Right atrium auricular region (tissue), 2 donors: ENCODE measurements at regions not wholly inside any gene's neighbourhood (a gene's known extent, or its start where the extent isn't known, plus 50 kb on each side); places are given as distances from the start of the nearest gene placed in this dataset.

Source experiments
- DNase-seq: peaks from one replicate; pipeline ENCODE4 v3.0.0-alpha.2; 2019; ENCODE audit warnings: low spot score
- H3K27ac ChIP-seq, 2 donors: fragments of 200-600 bp; sonication (generic); 1 replicate in 1 of 2; 2 replicates in 1 of 2; pipeline ENCODE4 v1.5.1; 2016 to 2019
- H3K27me3 ChIP-seq, 2 donors: fragments of 200-600 bp; sonication (generic); one replicate each; pipeline versions ENCODE4 v1.5.1 to v1.6.0; 2017 to 2019
- H3K36me3 ChIP-seq: fragments of 200-600 bp; sonication (generic); one replicate; pipeline ENCODE4 v1.5.1; 2016
- H3K4me1 ChIP-seq, 2 donors: fragments of 200-600 bp; sonication (generic); one replicate each; pipeline versions ENCODE4 v1.5.1 to v1.6.0; 2017 to 2019
- H3K4me3 ChIP-seq, 2 donors: fragments of 200-600 bp; sonication (generic); 1 replicate in 1 of 2; 2 replicates in 1 of 2; pipeline ENCODE4 v1.5.1; 2017 to 2019; ENCODE audit warnings: mild to moderate bottlenecking in 1 of 2, moderate library complexity in 1 of 2
- H3K9me3 ChIP-seq, 2 donors: fragments of 200-600 bp; sonication (generic); one replicate each; pipeline ENCODE4 v1.5.1; 2019
- TF ChIP-seq, protein P1 (sequence below), 2 donors: fragments of 200-600 bp; sonication (generic); IDR thresholded peaks; one replicate each; pipeline ENCODE4 v1.5.1; 2019; ENCODE audit warnings: antibody characterized with exemption in 2 of 2

GRCh38 chr3:106748472-106749262, 628.6 kb upstream of the CCDC54 start:
- H3K27me3 ChIP-seq: no peaks in the 10 kb centered on the region
- H3K36me3 ChIP-seq: no peaks in the 10 kb centered on the region
- H3K4me3 ChIP-seq: no peak overlapping the region
- TF ChIP-seq, protein P1, sequence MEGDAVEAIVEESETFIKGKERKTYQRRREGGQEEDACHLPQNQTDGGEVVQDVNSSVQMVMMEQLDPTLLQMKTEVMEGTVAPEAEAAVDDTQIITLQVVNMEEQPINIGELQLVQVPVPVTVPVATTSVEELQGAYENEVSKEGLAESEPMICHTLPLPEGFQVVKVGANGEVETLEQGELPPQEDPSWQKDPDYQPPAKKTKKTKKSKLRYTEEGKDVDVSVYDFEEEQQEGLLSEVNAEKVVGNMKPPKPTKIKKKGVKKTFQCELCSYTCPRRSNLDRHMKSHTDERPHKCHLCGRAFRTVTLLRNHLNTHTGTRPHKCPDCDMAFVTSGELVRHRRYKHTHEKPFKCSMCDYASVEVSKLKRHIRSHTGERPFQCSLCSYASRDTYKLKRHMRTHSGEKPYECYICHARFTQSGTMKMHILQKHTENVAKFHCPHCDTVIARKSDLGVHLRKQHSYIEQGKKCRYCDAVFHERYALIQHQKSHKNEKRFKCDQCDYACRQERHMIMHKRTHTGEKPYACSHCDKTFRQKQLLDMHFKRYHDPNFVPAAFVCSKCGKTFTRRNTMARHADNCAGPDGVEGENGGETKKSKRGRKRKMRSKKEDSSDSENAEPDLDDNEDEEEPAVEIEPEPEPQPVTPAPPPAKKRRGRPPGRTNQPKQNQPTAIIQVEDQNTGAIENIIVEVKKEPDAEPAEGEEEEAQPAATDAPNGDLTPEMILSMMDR (IDR thresholded peaks at IDR 0.05): no peak
- H3K27ac ChIP-seq: no peak overlapping the region
- no peaks in the 10 kb centered on the region for H3K4me1 ChIP-seq
- no peak for DNase-seq
- H3K9me3 ChIP-seq: no peaks in the 10 kb centered on the region

- Histone ChIP-seq H3K36me3 (no peaks in the 10 kb centered on the region), H3K4me1 (no peaks in the 10 kb centered on the region), H3K4me3 (no peak overlapping the region), H3K9me3 (peaks cover 0 to 10% of the 10 kb centered on the region in 2 donors), H3K27me3 (no peaks in the 10 kb centered on the region), H3K27ac (no peak overlapping the region)
- TF ChIP-seq, protein P1 (IDR thresholded peaks at IDR 0.05): no peak
- DNase-seq: no peak
Measured at GRCh38 chr3:106750092-106750491, 627.1 kb upstream of the CCDC54 start.

DNA sequence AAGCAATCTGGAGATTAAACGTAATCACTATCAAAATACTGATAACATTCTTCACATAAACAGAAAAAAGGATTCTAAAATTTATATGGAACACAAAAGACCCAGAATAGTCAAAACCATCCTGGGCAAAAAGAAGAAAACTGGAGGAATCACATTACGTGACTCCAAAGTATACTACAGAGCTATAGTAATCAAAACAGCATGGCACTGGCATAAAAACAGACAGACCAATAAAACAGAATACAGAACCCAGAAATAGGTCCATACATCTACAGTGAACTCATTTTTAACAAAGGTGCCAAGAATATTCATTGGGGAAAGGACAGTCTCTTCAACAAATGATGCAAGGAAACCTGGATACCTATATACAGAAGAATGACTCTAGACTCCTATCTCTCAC, 621.9 kb upstream of the CCDC54 start:
- no peaks in the 10 kb centered on the region for H3K36me3 ChIP-seq
- no peak overlapping the region for H3K4me3 ChIP-seq
- no peaks in the 10 kb centered on the region for H3K27me3 ChIP-seq
- no peaks in the 10 kb centered on the region for H3K4me1 ChIP-seq
- H3K9me3 ChIP-seq: peaks cover 0 to 22% of the 10 kb centered on the region in 2 donors
- TF ChIP-seq, protein P1 (IDR thresholded peaks at IDR 0.05): no peak
- H3K27ac ChIP-seq: no peak overlapping the region
- no peak for DNase-seq

- TF ChIP-seq, protein P1 (IDR thresholded peaks at IDR 0.05): no peak
- Histone ChIP-seq H3K36me3 (no peaks in the 10 kb centered on the region), H3K27ac (no peak overlapping the region), H3K4me1 (no peaks in the 10 kb centered on the region), H3K27me3 (no peaks in the 10 kb centered on the region), H3K4me3 (no peak overlapping the region), H3K9me3 (peaks cover 0 to 22% of the 10 kb centered on the region in 2 donors)
- no peak for DNase-seq
Measured at GRCh38 chr3:106756901-106757300, 620.3 kb upstream of the CCDC54 start.

DNA sequence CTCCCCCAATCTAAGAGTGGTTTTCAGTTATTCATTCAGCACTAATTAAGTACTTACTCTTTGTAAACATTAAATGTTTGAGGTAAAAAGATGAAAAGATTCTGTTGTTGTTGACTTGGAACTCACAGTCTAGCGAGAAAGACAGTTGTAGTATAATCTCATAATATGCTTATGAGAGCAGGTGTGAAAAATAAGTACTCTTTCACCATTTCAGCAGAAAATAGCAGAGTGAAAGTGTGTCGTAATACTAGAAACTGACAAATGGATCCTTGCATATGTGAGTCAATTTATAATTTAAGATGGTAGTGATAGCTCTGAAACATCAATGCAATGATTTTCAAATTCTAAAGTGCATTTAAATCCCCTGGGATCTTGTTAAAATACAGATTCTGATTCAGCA, 618.8 kb upstream of the CCDC54 start:
- no peak for DNase-seq
- TF ChIP-seq, protein P1 (IDR thresholded peaks at IDR 0.05): no peak
- no peaks in the 10 kb centered on the region for H3K36me3 ChIP-seq
- no peaks in the 10 kb centered on the region for H3K27me3 ChIP-seq
- no peaks in the 10 kb centered on the region for H3K4me1 ChIP-seq
- no peak overlapping the region for H3K27ac ChIP-seq
- peaks cover 0 to 22% of the 10 kb centered on the region in 2 donors for H3K9me3 ChIP-seq
- no peak overlapping the region for H3K4me3 ChIP-seq

GRCh38 chr3:106759731-106760130, 617.5 kb upstream of the CCDC54 start:
- TF ChIP-seq, protein P1 (IDR thresholded peaks at IDR 0.05): no peak
- Histone ChIP-seq H3K4me1 (no peaks in the 10 kb centered on the region), H3K9me3 (peaks cover 0 to 16% of the 10 kb centered on the region in 2 donors), H3K27me3 (no peaks in the 10 kb centered on the region), H3K4me3 (no peak overlapping the region), H3K36me3 (no peaks in the 10 kb centered on the region), H3K27ac (no peak overlapping the region)
- no peak for DNase-seq
